H1 (cell line): ENCODE measurements at regions not wholly inside any gene's neighbourhood (a gene's known extent, or its start where the extent isn't known, plus 50 kb on each side); places are given as distances from the start of the nearest gene placed in this dataset.

Experiments used
- ATF3 ChIP-seq: IDR thresholded peaks from 2 replicates; pipeline ENCODE4 v1.6.1; 2011; ENCODE audit warnings: low read depth, mild to moderate bottlenecking, low read length; ENCODE audit not compliant: insufficient read depth
- BRCA1 ChIP-seq: IDR thresholded peaks from 2 replicates; pipeline ENCODE4 v1.6.1; 2012; ENCODE audit warnings: low read depth, low read length, improper control_type of control experiment
- EZH2 ChIP-seq: fragments of 200-600 bp; sonication (generic); IDR thresholded peaks from 2 replicates; pipeline ENCODE4 v1.7.1; 2012; ENCODE audit warnings: low read depth, mild to moderate bottlenecking, moderate library complexity, low read length, inconsistent platforms; ENCODE audit not compliant: severe bottlenecking
- POU5F1 ChIP-seq: IDR thresholded peaks from 2 replicates; pipeline ENCODE4 v1.6.1; 2011; ENCODE audit warnings: low read depth, mild to moderate bottlenecking, low read length, moderate library complexity
- RXRA ChIP-seq: IDR thresholded peaks from 2 replicates; pipeline ENCODE4 v1.6.1; 2011; ENCODE audit warnings: low read depth, mild to moderate bottlenecking, low read length, moderate library complexity; ENCODE audit not compliant: insufficient read depth
- SAP30 ChIP-seq: fragments of 300-600 bp; sonication (generic); IDR thresholded peaks from 2 replicates; pipeline ENCODE4 v1.7.1; 2012; ENCODE audit warnings: low read length, moderate library complexity, mild to moderate bottlenecking, inconsistent platforms; ENCODE audit not compliant: insufficient read depth, insufficient replicate concordance
- TF ChIP-seq, protein P1 (sequence below): fragments of 300-600 bp; sonication (generic); IDR thresholded peaks from 2 replicates; pipeline ENCODE4 v1.7.1; 2012; ENCODE audit warnings: low read length, moderate library complexity, mild to moderate bottlenecking, inconsistent platforms; ENCODE audit not compliant: insufficient replicate concordance
- TF ChIP-seq, protein P2 (sequence below): IDR thresholded peaks from 2 replicates; pipeline ENCODE4 v1.6.1; 2011; ENCODE audit warnings: low read length, improper control_type of control experiment

DNA sequence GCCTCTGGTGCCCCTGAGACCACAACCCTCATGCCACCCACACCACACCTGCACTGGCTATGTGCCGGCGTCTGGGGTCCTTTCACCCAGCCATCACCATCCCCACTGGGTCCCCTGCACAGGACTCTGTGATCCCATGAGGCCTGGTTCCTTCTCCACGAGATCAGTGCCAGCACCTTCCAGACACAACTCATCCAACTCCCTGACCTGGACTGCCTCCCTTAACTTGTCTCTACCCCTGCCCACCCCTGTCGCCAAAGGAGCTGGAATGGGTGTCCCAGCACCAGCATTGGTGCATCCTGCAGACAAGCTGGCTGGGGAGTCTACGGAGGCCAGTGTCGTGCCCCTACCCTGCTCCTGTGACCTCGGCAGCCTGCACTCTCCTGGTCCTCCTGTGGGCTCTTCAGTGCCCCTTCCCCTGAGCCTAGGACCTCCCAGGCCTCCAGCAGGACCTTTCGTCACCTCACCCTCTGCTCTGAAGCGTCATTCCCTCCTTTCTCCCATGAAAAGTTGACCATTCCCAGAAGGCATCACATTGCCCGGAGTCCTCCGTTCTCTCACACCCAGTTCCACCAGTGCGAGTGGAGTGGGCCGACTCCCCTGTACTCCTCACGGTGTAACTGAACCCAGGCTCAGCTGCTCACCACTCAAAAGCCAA lies 87.7 kb downstream of the NSUN2 start (continued):
- TF ChIP-seq, protein P1, sequence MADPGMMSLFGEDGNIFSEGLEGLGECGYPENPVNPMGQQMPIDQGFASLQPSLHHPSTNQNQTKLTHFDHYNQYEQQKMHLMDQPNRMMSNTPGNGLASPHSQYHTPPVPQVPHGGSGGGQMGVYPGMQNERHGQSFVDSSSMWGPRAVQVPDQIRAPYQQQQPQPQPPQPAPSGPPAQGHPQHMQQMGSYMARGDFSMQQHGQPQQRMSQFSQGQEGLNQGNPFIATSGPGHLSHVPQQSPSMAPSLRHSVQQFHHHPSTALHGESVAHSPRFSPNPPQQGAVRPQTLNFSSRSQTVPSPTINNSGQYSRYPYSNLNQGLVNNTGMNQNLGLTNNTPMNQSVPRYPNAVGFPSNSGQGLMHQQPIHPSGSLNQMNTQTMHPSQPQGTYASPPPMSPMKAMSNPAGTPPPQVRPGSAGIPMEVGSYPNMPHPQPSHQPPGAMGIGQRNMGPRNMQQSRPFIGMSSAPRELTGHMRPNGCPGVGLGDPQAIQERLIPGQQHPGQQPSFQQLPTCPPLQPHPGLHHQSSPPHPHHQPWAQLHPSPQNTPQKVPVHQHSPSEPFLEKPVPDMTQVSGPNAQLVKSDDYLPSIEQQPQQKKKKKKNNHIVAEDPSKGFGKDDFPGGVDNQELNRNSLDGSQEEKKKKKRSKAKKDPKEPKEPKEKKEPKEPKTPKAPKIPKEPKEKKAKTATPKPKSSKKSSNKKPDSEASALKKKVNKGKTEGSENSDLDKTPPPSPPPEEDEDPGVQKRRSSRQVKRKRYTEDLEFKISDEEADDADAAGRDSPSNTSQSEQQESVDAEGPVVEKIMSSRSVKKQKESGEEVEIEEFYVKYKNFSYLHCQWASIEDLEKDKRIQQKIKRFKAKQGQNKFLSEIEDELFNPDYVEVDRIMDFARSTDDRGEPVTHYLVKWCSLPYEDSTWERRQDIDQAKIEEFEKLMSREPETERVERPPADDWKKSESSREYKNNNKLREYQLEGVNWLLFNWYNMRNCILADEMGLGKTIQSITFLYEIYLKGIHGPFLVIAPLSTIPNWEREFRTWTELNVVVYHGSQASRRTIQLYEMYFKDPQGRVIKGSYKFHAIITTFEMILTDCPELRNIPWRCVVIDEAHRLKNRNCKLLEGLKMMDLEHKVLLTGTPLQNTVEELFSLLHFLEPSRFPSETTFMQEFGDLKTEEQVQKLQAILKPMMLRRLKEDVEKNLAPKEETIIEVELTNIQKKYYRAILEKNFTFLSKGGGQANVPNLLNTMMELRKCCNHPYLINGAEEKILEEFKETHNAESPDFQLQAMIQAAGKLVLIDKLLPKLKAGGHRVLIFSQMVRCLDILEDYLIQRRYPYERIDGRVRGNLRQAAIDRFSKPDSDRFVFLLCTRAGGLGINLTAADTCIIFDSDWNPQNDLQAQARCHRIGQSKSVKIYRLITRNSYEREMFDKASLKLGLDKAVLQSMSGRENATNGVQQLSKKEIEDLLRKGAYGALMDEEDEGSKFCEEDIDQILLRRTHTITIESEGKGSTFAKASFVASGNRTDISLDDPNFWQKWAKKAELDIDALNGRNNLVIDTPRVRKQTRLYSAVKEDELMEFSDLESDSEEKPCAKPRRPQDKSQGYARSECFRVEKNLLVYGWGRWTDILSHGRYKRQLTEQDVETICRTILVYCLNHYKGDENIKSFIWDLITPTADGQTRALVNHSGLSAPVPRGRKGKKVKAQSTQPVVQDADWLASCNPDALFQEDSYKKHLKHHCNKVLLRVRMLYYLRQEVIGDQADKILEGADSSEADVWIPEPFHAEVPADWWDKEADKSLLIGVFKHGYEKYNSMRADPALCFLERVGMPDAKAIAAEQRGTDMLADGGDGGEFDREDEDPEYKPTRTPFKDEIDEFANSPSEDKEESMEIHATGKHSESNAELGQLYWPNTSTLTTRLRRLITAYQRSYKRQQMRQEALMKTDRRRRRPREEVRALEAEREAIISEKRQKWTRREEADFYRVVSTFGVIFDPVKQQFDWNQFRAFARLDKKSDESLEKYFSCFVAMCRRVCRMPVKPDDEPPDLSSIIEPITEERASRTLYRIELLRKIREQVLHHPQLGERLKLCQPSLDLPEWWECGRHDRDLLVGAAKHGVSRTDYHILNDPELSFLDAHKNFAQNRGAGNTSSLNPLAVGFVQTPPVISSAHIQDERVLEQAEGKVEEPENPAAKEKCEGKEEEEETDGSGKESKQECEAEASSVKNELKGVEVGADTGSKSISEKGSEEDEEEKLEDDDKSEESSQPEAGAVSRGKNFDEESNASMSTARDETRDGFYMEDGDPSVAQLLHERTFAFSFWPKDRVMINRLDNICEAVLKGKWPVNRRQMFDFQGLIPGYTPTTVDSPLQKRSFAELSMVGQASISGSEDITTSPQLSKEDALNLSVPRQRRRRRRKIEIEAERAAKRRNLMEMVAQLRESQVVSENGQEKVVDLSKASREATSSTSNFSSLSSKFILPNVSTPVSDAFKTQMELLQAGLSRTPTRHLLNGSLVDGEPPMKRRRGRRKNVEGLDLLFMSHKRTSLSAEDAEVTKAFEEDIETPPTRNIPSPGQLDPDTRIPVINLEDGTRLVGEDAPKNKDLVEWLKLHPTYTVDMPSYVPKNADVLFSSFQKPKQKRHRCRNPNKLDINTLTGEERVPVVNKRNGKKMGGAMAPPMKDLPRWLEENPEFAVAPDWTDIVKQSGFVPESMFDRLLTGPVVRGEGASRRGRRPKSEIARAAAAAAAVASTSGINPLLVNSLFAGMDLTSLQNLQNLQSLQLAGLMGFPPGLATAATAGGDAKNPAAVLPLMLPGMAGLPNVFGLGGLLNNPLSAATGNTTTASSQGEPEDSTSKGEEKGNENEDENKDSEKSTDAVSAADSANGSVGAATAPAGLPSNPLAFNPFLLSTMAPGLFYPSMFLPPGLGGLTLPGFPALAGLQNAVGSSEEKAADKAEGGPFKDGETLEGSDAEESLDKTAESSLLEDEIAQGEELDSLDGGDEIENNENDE, result no peak
- TF ChIP-seq SAP30 (no peak), ATF3 (no peak), BRCA1 (no peak), POU5F1 (no peak), RXRA (no peak), EZH2 (no peak)
- TF ChIP-seq, protein P2, sequence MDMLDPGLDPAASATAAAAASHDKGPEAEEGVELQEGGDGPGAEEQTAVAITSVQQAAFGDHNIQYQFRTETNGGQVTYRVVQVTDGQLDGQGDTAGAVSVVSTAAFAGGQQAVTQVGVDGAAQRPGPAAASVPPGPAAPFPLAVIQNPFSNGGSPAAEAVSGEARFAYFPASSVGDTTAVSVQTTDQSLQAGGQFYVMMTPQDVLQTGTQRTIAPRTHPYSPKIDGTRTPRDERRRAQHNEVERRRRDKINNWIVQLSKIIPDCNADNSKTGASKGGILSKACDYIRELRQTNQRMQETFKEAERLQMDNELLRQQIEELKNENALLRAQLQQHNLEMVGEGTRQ, result no peak
